H9 (cell line): ENCODE measurements at regions not wholly inside any gene's neighbourhood (a gene's known extent, or its start where the extent isn't known, plus 50 kb on each side); places are given as distances from the start of the nearest gene placed in this dataset.

Source experiments
- DNase-seq: peaks from one replicate; pipeline ENCODE4 v3.0.0-alpha.2; 2017
- H2AFZ ChIP-seq: one replicate; pipeline ENCODE4 v1.6.1; 2013; ENCODE audit warnings: mild to moderate bottlenecking, low read length, control low read depth, moderate library complexity
- H2AK5ac ChIP-seq: 2 replicates; pipeline ENCODE4 v1.6.1; 2013; ENCODE audit warnings: low read length, control low read depth, mixed read lengths; ENCODE audit not compliant: insufficient read length
- H2BK120ac ChIP-seq: one replicate; pipeline ENCODE4 v1.6.1; 2013; ENCODE audit warnings: low read depth, mild to moderate bottlenecking, low read length, control low read depth, inconsistent platforms; ENCODE audit not compliant: poor library complexity, severe bottlenecking
- H2BK12ac ChIP-seq: 2 replicates; pipeline ENCODE4 v1.6.1; 2013; ENCODE audit warnings: low read length, control low read depth, mixed read lengths, low read depth; ENCODE audit not compliant: insufficient read length
- H2BK15ac ChIP-seq: 2 replicates; pipeline ENCODE4 v1.6.1; 2013; ENCODE audit warnings: low read depth, low read length, control low read depth
- H2BK20ac ChIP-seq: one replicate; pipeline ENCODE4 v1.6.1; 2013; ENCODE audit warnings: low read depth, mild to moderate bottlenecking, low read length, control low read depth, inconsistent platforms; ENCODE audit not compliant: poor library complexity, severe bottlenecking
- H2BK5ac ChIP-seq: 2 replicates; pipeline ENCODE4 v1.6.1; 2013; ENCODE audit warnings: low read length, control low read depth, mixed read lengths; ENCODE audit not compliant: insufficient read length
- H3K14ac ChIP-seq: 2 replicates; pipeline ENCODE4 v1.6.1; 2013; ENCODE audit warnings: low read length, control low read depth; ENCODE audit not compliant: insufficient read depth
- H3K18ac ChIP-seq: 2 replicates; pipeline ENCODE4 v1.6.1; 2013; ENCODE audit warnings: low read depth, mild to moderate bottlenecking, mixed read lengths, low read length, control low read depth; ENCODE audit not compliant: insufficient read length
- H3K23ac ChIP-seq: 2 replicates; pipeline ENCODE4 v1.6.1; 2013; ENCODE audit warnings: low read length, control low read depth, mixed read lengths, low read depth; ENCODE audit not compliant: insufficient read length
- H3K23me2 ChIP-seq: 2 replicates; pipeline ENCODE4 v1.6.1; 2013; ENCODE audit warnings: low read depth, mild to moderate bottlenecking, mixed read lengths, low read length, control low read depth; ENCODE audit not compliant: insufficient read length, poor library complexity, severe bottlenecking
- H3K27ac ChIP-seq: 2 replicates; pipeline ENCODE4 v1.5.1; 2013; ENCODE audit warnings: low read length, control low read depth, mixed read lengths, low read depth; ENCODE audit not compliant: insufficient read length
- H3K27me3 ChIP-seq: 2 replicates; pipeline ENCODE4 v1.6.1; 2013; ENCODE audit warnings: low read length, control low read depth, inconsistent platforms; ENCODE audit not compliant: insufficient read depth
- H3K4ac ChIP-seq: 2 replicates; pipeline ENCODE4 v1.6.1; 2013; ENCODE audit warnings: low read depth, mild to moderate bottlenecking, control low read depth, inconsistent platforms, low read length, moderate library complexity
- H3K4me1 ChIP-seq: 2 replicates; pipeline ENCODE4 v1.6.1; 2013; ENCODE audit warnings: low read length, control low read depth, inconsistent platforms; ENCODE audit not compliant: insufficient read depth
- H3K4me2 ChIP-seq: 2 replicates; pipeline ENCODE4 v1.6.1; 2013; ENCODE audit warnings: low read length, control low read depth, mixed read lengths; ENCODE audit not compliant: insufficient read length, insufficient read depth
- H3K56ac ChIP-seq: 2 replicates; pipeline ENCODE4 v1.6.1; 2013; ENCODE audit warnings: low read depth, mild to moderate bottlenecking, mixed read lengths, low read length, control low read depth; ENCODE audit not compliant: insufficient read length
- H3K79me1 ChIP-seq: 2 replicates; pipeline ENCODE4 v1.6.1; 2013; ENCODE audit warnings: low read depth, mild to moderate bottlenecking, moderate library complexity, low read length, control low read depth, inconsistent platforms; ENCODE audit not compliant: insufficient read depth, poor library complexity, severe bottlenecking
- H3K79me2 ChIP-seq: 2 replicates; pipeline ENCODE4 v1.6.1; 2013; ENCODE audit warnings: low read length, control low read depth, inconsistent platforms; ENCODE audit not compliant: insufficient read depth
- H3K9ac ChIP-seq: 2 replicates; pipeline ENCODE4 v1.6.1; 2013; ENCODE audit warnings: low read length, control low read depth, mixed read lengths; ENCODE audit not compliant: insufficient read length; ENCODE audit errors: extremely low read depth
- H3K9me3 ChIP-seq: one replicate; pipeline ENCODE4 v1.6.1; 2013; ENCODE audit warnings: low read depth, low read length, inconsistent platforms; ENCODE audit not compliant: control insufficient read depth
- H3T11ph ChIP-seq: one replicate; pipeline ENCODE4 v1.6.1; 2013; ENCODE audit warnings: mild to moderate bottlenecking, low read length, control low read depth, inconsistent platforms
- H4K20me1 ChIP-seq: one replicate; pipeline ENCODE4 v1.6.1; 2013; ENCODE audit not compliant: control insufficient read depth, insufficient read length, insufficient read depth
- H4K5ac ChIP-seq: 2 replicates; pipeline ENCODE4 v1.6.1; 2013; ENCODE audit warnings: low read depth, mild to moderate bottlenecking, mixed read lengths, low read length, control low read depth; ENCODE audit not compliant: insufficient read length
- H4K8ac ChIP-seq: replicated peaks from 2 replicates; pipeline ENCODE4 v1.6.1; 2013; ENCODE audit warnings: low read length, control low read depth, mixed read lengths, low read depth; ENCODE audit not compliant: insufficient read length
- H4K91ac ChIP-seq: 2 replicates; pipeline ENCODE4 v1.6.1; 2013; ENCODE audit warnings: low read depth, mild to moderate bottlenecking, moderate library complexity, mixed read lengths, low read length, control low read depth; ENCODE audit not compliant: insufficient read length
- H3K27ac Mint-ChIP-seq, 3 experiments: 2 replicates in 2 of 3; 3 replicates in 1 of 3; pipeline ENCODE4 v1.8.0; 2020 to 2021; ENCODE audit warnings: mixed read lengths in 3 of 3, mild to moderate bottlenecking in 1 of 3, moderate library complexity in 1 of 3
- H3K27me3 Mint-ChIP-seq: 2 replicates; pipeline ENCODE4 v1.8.0; 2021; ENCODE audit warnings: low read depth, mild to moderate bottlenecking, moderate library complexity, mixed read lengths
- H3K36me3 Mint-ChIP-seq, 3 experiments: 2 replicates in 2 of 3; 3 replicates in 1 of 3; pipeline ENCODE4 v1.8.0; 2020 to 2021; ENCODE audit warnings: low read depth in 3 of 3, mixed read lengths in 3 of 3; ENCODE audit not compliant: insufficient read depth in 1 of 3
- H3K4me1 Mint-ChIP-seq, 2 experiments: 2 replicates each; pipeline ENCODE4 v1.8.0; 2020; ENCODE audit warnings: mixed read lengths in 2 of 2
- H3K4me3 Mint-ChIP-seq, 2 experiments: 2 replicates in 1 of 2; 3 replicates in 1 of 2; pipeline ENCODE4 v1.8.0; 2020 to 2021; ENCODE audit warnings: mild to moderate bottlenecking in 2 of 2, mixed read lengths in 2 of 2, moderate library complexity in 1 of 2
- H3K9me3 Mint-ChIP-seq, 2 experiments: 2 replicates in 1 of 2; 3 replicates in 1 of 2; pipeline ENCODE4 v1.8.0; 2020; ENCODE audit warnings: mild to moderate bottlenecking in 2 of 2, mixed read lengths in 2 of 2, moderate library complexity in 1 of 2
- CTCF ChIP-seq: fragments of 200-600 bp; sonication (generic); conservative IDR thresholded peaks from 3 replicates; pipeline ENCODE4 v1.8.0; 2021; ENCODE audit warnings: antibody characterized with exemption, mild to moderate bottlenecking
- WGBS: extraction: QIAGEN DNeasy Blood & Tissue Kit; methylation state at CpG from one replicate; pipeline ENCODE4 v1.1.7; 2013; ENCODE audit warnings: missing lambda C conversion rate, low lambda C conversion rate, mixed read lengths; ENCODE audit not compliant: insufficient read length; ENCODE audit errors: extremely low coverage; 5-methylcytosine and 5-hydroxymethylcytosine counted together

DNA sequence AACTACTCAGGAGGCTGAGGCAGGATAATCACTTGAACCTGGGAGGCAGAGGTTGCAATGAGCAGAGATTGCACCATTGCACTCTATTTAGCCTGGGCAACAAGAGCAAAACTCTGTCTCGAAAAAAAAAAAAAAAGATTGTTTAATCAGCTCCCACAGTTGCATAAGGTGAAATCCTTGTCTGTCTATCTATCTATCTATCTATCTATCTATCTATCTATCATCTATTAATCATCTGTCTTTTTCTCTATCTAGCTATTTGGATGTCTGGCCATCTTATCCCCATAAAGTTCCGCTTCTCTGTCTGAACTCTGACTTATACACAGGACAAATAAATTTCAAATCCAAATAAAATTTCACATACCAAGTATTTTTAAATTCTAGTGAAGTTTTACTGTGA is 223.2 kb upstream of the PGRMC2 start:
- H4K20me1 ChIP-seq: no peaks in the 10 kb centered on the region
- H3K18ac ChIP-seq: no peak overlapping the region
- H3K23ac ChIP-seq: no peak overlapping the region
- peaks cover 7 to 20% of the 10 kb centered on the region in 2 experiments for H3K4me1 Mint-ChIP-seq
- H4K5ac ChIP-seq: no peak overlapping the region
- H3K4me1 ChIP-seq: no peaks in the 10 kb centered on the region; the same call in 1 of the 2 replicates
- DNase-seq: no peak
- H3K9ac ChIP-seq: no peak overlapping the region
- no peak overlapping the region for H4K8ac ChIP-seq
- H3K36me3 Mint-ChIP-seq: peaks cover 0 to 10% (median 1%) of the 10 kb centered on the region in 3 experiments; a peak in 4 of 7 replicates
- no CpG with 5 or more reads among the region's 2 CpGs for WGBS
- H3K27ac Mint-ChIP-seq: no peak overlapping the region; a peak in 1 of 7 replicates
- no peak overlapping the region for H4K91ac ChIP-seq
- H3K56ac ChIP-seq: no peak overlapping the region
- H3K79me1 ChIP-seq: no peaks in the 10 kb centered on the region
- no peaks in the 10 kb centered on the region for H3K79me2 ChIP-seq
- H3K4ac ChIP-seq: no peak overlapping the region
- peaks cover 4 to 5% of the 10 kb centered on the region in 2 experiments; a peak in 3 of 5 replicates for H3K9me3 Mint-ChIP-seq
- no peak overlapping the region for H2BK15ac ChIP-seq
- no peaks in the 10 kb centered on the region for H3K23me2 ChIP-seq
- H2BK120ac ChIP-seq: no peak overlapping the region
- H3K4me2 ChIP-seq: no peak overlapping the region
- H2AFZ ChIP-seq: no peak overlapping the region
- no peak overlapping the region for H3K4me3 Mint-ChIP-seq
- no peak overlapping the region for H3K14ac ChIP-seq
- no peak overlapping the region for H2AK5ac ChIP-seq
- H2BK20ac ChIP-seq: no peak overlapping the region
- no peaks in the 10 kb centered on the region for H3K27me3 Mint-ChIP-seq
- no peak overlapping the region for H2BK12ac ChIP-seq
- no peak overlapping the region for H2BK5ac ChIP-seq
- no peak for TF ChIP-seq CTCF
- H3K9me3 ChIP-seq: no peaks in the 10 kb centered on the region
- H3K27ac ChIP-seq: no peak overlapping the region
- H3K27me3 ChIP-seq: no peaks in the 10 kb centered on the region
- no peak overlapping the region for H3T11ph ChIP-seq
